ENCODE measurements at regions not wholly inside any gene's neighbourhood (a gene's known extent, or its start where the extent isn't known, plus 50 kb on each side); places are given as distances from the start of the nearest gene placed in this dataset.
"Not testable (repeated sequence)": the region's sequence is repeated elsewhere in the genome, so short reads cannot be mapped to it uniquely, and the experiment has no call there.

DNA sequence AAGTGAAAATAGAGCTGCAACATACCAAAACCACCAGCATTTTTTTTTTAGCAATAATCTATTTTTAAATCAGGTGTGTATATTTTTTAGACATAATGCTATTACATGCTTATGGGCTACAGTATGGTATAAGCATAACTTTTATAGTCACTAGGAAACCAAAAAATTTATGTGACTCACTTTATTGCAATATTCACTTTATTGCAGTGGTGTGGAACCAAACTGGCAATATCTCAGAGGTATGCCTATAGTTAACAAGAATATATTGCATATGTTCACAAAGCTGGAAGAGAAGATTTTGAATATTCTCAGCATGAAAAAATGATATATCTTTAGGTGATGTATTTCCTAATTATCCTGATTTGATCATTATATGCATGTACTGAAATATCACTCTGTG is 128.8 kb upstream of the PLGLB2 start:
- TF ChIP-seq, protein P1, sequence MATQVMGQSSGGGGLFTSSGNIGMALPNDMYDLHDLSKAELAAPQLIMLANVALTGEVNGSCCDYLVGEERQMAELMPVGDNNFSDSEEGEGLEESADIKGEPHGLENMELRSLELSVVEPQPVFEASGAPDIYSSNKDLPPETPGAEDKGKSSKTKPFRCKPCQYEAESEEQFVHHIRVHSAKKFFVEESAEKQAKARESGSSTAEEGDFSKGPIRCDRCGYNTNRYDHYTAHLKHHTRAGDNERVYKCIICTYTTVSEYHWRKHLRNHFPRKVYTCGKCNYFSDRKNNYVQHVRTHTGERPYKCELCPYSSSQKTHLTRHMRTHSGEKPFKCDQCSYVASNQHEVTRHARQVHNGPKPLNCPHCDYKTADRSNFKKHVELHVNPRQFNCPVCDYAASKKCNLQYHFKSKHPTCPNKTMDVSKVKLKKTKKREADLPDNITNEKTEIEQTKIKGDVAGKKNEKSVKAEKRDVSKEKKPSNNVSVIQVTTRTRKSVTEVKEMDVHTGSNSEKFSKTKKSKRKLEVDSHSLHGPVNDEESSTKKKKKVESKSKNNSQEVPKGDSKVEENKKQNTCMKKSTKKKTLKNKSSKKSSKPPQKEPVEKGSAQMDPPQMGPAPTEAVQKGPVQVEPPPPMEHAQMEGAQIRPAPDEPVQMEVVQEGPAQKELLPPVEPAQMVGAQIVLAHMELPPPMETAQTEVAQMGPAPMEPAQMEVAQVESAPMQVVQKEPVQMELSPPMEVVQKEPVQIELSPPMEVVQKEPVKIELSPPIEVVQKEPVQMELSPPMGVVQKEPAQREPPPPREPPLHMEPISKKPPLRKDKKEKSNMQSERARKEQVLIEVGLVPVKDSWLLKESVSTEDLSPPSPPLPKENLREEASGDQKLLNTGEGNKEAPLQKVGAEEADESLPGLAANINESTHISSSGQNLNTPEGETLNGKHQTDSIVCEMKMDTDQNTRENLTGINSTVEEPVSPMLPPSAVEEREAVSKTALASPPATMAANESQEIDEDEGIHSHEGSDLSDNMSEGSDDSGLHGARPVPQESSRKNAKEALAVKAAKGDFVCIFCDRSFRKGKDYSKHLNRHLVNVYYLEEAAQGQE (IDR thresholded peaks at IDR 0.05; ENCODE audit: insufficient replicate concordance, low read depth) = not testable (repeated sequence)
- TF ChIP-seq, protein P2, sequence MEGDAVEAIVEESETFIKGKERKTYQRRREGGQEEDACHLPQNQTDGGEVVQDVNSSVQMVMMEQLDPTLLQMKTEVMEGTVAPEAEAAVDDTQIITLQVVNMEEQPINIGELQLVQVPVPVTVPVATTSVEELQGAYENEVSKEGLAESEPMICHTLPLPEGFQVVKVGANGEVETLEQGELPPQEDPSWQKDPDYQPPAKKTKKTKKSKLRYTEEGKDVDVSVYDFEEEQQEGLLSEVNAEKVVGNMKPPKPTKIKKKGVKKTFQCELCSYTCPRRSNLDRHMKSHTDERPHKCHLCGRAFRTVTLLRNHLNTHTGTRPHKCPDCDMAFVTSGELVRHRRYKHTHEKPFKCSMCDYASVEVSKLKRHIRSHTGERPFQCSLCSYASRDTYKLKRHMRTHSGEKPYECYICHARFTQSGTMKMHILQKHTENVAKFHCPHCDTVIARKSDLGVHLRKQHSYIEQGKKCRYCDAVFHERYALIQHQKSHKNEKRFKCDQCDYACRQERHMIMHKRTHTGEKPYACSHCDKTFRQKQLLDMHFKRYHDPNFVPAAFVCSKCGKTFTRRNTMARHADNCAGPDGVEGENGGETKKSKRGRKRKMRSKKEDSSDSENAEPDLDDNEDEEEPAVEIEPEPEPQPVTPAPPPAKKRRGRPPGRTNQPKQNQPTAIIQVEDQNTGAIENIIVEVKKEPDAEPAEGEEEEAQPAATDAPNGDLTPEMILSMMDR (IDR thresholded peaks at IDR 0.05; ENCODE audit: insufficient read depth, low read length) = not testable (repeated sequence)
- not testable (repeated sequence) for TF ChIP-seq POLR2AphosphoS5 (IDR thresholded peaks at IDR 0.05; ENCODE audit: low read depth)
